ENCODE measurements at regions not wholly inside any gene's neighbourhood (a gene's known extent, or its start where the extent isn't known, plus 50 kb on each side); places are given as distances from the start of the nearest gene placed in this dataset.
"Not testable (repeated sequence)": the region's sequence is repeated elsewhere in the genome, so short reads cannot be mapped to it uniquely, and the experiment has no call there.

DNA sequence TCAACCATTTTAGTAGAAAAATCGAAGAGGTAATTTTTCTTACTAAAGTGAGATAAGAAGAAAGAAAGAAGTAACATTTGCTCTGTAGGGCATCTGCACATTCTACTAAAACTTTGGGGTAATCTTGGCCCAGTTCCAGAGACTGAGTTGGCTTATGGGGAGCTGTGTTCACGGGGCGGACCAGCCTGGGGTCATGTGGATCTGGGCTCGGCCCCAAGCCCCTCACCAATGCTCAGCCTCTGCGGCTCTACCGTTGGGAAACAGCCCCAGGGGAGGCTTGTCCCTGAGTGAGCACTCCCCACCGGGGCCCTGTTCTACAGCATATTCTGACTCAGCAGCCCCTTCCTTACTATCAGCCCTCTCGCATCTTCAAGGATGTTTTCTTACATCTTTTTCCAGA is 132.3 kb downstream of the RTP5 start:
- no peak for DNase-seq
- WGBS, 2 donors, result 88 to 90% methylated on average over 8 of the region's 8 CpGs
- no peaks in the 10 kb centered on the region for H3K36me3 ChIP-seq
- H3K27ac ChIP-seq, result no peak overlapping the region
- no peaks in the 10 kb centered on the region for H3K4me1 ChIP-seq
- H3K4me3 ChIP-seq, result no peak overlapping the region
- TF ChIP-seq, protein P1, sequence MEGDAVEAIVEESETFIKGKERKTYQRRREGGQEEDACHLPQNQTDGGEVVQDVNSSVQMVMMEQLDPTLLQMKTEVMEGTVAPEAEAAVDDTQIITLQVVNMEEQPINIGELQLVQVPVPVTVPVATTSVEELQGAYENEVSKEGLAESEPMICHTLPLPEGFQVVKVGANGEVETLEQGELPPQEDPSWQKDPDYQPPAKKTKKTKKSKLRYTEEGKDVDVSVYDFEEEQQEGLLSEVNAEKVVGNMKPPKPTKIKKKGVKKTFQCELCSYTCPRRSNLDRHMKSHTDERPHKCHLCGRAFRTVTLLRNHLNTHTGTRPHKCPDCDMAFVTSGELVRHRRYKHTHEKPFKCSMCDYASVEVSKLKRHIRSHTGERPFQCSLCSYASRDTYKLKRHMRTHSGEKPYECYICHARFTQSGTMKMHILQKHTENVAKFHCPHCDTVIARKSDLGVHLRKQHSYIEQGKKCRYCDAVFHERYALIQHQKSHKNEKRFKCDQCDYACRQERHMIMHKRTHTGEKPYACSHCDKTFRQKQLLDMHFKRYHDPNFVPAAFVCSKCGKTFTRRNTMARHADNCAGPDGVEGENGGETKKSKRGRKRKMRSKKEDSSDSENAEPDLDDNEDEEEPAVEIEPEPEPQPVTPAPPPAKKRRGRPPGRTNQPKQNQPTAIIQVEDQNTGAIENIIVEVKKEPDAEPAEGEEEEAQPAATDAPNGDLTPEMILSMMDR (IDR thresholded peaks at IDR 0.05), result no peak
- TF ChIP-seq POLR2AphosphoS5 (IDR thresholded peaks at IDR 0.05) (no peak), EP300 (IDR thresholded peaks at IDR 0.05) (no peak), POLR2A (IDR thresholded peaks at IDR 0.05) (no peak)
- no peaks in the 10 kb centered on the region for H3K27me3 ChIP-seq
- no peaks in the 10 kb centered on the region for H3K9me3 ChIP-seq
- intact Hi-C loops (cut with DNase I), result no loop called here

DNA sequence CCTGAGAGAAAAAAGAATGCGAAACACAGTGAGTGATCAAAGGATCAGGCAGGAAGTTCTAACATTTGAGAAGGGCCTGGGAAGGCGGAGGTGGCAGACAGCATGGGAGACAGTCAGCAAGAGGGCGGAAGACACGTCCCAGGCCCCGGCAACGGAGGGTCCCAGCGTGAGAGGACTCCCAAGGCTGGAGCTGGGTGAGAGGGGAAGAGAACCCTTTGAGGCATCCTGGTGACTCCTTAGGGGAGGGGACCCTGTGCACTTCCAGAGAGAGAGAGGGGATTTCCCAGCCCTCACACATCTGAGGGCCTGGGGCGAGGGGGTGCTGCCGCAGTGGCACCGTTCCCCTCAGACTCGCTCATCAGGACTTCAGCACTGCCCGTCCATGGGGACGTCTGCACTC is 133.4 kb downstream of the RTP5 start:
- H3K27me3 ChIP-seq, result no peaks in the 10 kb centered on the region
- H3K36me3 ChIP-seq, result no peaks in the 10 kb centered on the region
- WGBS, 2 donors, result 77 to 84% methylated on average over 13 of the region's 13 CpGs
- no peak overlapping the region for H3K4me3 ChIP-seq
- H3K4me1 ChIP-seq, result no peaks in the 10 kb centered on the region
- no peak for DNase-seq
- TF ChIP-seq POLR2A (IDR thresholded peaks at IDR 0.05) (no peak), EP300 (IDR thresholded peaks at IDR 0.05) (no peak), POLR2AphosphoS5 (IDR thresholded peaks at IDR 0.05) (no peak)
- TF ChIP-seq, protein P1 (IDR thresholded peaks at IDR 0.05), result no peak
- H3K27ac ChIP-seq, result no peak overlapping the region
- intact Hi-C loops (cut with DNase I), result no loop called here
- no peaks in the 10 kb centered on the region for H3K9me3 ChIP-seq

DNA sequence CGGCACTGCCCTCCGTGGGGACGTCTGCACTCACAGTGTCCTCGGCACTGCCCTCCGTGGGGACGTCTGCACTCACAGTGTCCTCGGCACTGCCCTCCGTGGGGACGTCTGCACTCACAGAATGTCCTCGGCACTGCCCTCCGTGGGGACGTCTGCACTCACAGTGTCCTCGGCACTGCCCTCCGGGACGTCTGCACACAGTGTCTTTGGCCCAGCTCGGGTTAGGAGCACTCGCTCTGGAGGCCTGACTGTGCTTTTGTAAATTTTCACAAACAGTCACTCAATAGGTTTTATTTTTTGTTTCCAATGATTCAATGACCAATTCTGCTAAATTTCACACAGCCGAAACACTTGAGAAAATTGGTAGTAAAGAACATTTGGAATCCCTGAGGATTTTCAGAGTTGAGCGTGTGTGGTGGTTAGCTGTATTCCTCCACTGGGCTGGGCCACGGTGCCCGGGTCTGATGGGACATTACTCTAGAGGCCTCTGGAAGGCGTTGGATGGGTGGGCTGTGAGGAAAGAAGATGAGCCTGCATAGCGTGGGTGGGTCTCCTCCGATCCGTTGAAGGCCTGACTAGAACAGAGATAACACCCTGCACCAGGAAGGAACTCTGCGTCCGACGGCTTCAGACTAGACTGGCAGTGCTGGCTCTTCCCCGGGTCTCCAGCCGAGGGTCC is 134.8 kb downstream of the RTP5 start:
- intact Hi-C loops (cut with DNase I), result no loop called here
- Histone ChIP-seq H3K36me3 (no peaks in the 10 kb centered on the region), H3K4me3 (no peak overlapping the region), H3K27ac (no peak overlapping the region), H3K27me3 (no peaks in the 10 kb centered on the region), H3K4me1 (no peaks in the 10 kb centered on the region), H3K9me3 (no peaks in the 10 kb centered on the region)
- TF ChIP-seq, protein P1 (IDR thresholded peaks at IDR 0.05), result no peak
- TF ChIP-seq POLR2AphosphoS5 (IDR thresholded peaks at IDR 0.05), result no peak
- no peak for DNase-seq
- 88 to 89% methylated on average over 22 to 23 of the region's 30 CpGs for WGBS, 2 donors

DNA sequence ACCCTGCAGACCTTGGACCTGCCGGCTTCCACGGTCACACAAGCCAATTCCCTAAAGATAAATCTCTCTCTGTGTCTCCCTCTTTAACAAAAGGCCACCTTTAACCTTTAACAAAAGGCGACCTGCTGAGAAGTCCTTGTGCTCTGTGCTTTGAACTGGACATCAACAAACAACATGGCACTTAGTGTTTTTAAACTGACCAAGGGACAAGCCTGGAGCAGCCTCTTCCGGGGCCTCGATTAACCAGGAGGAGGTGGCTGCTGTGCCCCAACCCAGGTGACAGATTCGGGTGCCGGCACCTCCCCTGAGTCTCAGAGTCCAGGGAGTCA is 135.3 kb downstream of the RTP5 start:
- intact Hi-C loops (cut with DNase I), result no loop called here
- Histone ChIP-seq H3K4me1 (no peaks in the 10 kb centered on the region), H3K9me3 (no peaks in the 10 kb centered on the region), H3K4me3 (no peak overlapping the region), H3K27me3 (no peaks in the 10 kb centered on the region), H3K36me3 (no peaks in the 10 kb centered on the region), H3K27ac (no peak overlapping the region)
- DNase-seq, result no peak
- TF ChIP-seq POLR2A (IDR thresholded peaks at IDR 0.05) (no peak), POLR2AphosphoS5 (IDR thresholded peaks at IDR 0.05) (no peak)
- WGBS, 2 donors, result 76 to 87% methylated on average over 7 of the region's 7 CpGs

DNA sequence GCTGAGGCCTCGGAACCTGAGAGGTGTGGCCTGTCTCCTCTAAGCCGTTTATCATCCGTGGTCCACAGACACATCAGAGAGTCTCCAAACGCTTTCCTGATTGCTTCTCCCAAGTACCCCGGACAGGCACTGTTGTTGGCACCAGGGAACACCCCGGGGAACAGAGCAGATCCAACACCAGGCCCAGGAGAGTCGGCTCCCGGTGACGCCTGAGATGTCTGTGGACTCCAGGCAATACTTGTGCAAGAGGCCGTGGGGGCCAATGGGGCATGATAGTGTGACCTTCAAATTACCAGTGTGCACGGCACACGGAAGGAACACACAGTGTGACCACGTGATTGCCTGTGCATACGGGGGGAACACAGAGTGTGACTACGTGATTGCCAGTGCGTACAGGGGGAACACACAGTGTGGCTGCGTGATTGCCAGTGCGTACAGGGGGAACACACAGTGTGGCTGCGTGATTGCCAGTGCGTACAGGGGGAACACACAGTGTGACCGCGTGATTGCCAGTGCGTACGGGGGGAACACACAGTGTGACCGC is 136.6 kb downstream of the RTP5 start:
- DNase-seq, result peak; percentile 41
- H3K36me3 ChIP-seq; H3K27me3 ChIP-seq; H3K27ac ChIP-seq; H3K4me3 ChIP-seq; intact Hi-C loops (cut with DNase I); H3K4me1 ChIP-seq; H3K9me3 ChIP-seq: not testable (repeated sequence)
- 77 to 82% methylated on average over 20 of the region's 25 CpGs for WGBS, 2 donors

DNA sequence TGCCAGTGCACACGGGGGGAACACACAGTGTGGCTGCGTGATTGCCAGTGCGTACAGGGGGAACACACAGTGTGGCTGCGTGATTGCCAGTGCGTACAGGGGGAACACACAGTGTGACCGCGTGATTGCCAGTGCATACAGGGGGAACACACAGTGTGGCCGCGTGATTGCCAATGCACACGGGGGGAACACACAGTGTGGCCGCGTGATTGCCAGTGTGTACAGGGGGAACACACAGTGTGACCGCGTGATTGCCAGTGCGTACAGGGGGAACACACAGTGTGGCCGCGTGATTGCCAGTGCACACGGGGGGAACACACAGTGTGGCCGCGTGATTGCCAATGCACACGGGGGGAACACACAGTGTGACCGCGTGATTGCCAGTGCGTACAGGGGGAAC is 139.4 kb downstream of the RTP5 start:
- H3K27me3 ChIP-seq; H3K36me3 ChIP-seq; H3K4me1 ChIP-seq; H3K27ac ChIP-seq; H3K9me3 ChIP-seq; H3K4me3 ChIP-seq; intact Hi-C loops (cut with DNase I): not testable (repeated sequence)
- 67 to 74% methylated on average over 12 to 16 of the region's 24 CpGs for WGBS, 2 donors
- DNase-seq, result peak; percentile 57

DNA sequence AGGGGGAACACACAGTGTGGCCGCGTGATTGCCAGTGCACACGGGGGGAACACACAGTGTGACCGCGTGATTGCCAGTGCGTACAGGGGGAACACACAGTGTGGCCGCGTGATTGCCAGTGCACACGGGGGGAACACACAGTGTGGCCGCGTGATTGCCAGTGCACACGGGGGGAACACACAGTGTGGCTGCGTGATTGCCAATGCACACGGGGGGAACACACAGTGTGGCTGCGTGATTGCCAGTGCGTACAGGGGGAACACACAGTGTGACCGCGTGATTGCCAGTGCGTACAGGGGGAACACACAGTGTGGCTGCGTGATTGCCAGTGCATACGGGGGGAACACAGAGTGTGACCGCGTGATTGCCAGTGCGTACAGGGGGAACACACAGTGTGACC is 140.3 kb downstream of the RTP5 start:
- H3K9me3 ChIP-seq; H3K36me3 ChIP-seq; H3K27me3 ChIP-seq; H3K4me3 ChIP-seq; DNase-seq; H3K4me1 ChIP-seq; H3K27ac ChIP-seq; intact Hi-C loops (cut with DNase I): not testable (repeated sequence)
- WGBS, 2 donors, result 79 to 80% methylated on average over 11 to 19 of the region's 24 CpGs

DNA sequence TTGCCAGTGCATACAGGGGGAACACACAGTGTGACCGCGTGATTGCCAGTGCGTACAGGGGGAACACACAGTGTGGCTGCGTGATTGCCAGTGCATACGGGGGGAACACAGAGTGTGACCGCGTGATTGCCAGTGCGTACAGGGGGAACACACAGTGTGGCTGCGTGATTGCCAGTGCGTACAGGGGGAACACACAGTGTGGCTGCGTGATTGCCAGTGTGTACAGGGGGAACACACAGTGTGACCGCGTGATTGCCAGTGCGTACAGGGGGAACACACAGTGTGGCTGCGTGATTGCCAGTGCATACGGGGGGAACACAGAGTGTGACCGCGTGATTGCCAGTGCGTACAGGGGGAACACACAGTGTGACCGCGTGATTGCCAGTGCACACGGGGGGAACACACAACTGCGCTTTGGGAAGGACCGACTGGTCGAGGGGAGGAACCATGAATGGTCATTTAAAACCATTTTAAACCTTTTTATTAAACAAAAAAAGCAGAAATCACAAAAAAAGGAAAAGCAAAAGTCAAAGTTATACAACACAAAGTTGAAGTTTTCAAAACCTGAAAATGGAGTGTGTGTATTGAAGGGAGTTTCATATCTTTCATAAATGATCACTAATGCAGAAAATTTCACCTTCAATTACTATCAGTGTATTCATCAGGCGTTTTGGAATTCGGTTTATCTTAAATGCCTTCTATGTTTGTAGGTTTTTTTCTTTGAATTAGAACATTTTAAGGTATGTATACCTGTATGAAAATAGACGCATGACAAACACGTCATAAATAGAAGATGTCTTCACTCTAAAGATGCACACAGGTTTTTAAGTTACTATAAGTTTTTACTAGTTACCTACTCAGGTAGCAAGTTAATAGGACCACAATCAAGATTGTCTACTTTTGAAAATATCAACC is 141.0 kb downstream of the RTP5 start:
- DNase-seq; H3K4me1 ChIP-seq; H3K27ac ChIP-seq; H3K9me3 ChIP-seq; intact Hi-C loops (cut with DNase I); H3K27me3 ChIP-seq; H3K36me3 ChIP-seq; H3K4me3 ChIP-seq: not testable (repeated sequence)
- WGBS, 2 donors, result 75 to 76% methylated on average over 24 to 27 of the region's 29 CpGs
